Gastrocnemius medialis (tissue), 4 donors: ENCODE measurements at regions not wholly inside any gene's neighbourhood (a gene's known extent, or its start where the extent isn't known, plus 50 kb on each side); places are given as distances from the start of the nearest gene placed in this dataset.

Experiments
- CTCF ChIP-seq, 5 experiments: fragments of 450-650 bp in 3 of 5; fragments of 200-600 bp in 2 of 5; sonication (generic) in 2 of 5; IDR thresholded peaks in 4 of 5; conservative IDR thresholded peaks in 1 of 5; 1 replicate in 4 of 5; 2 replicates in 1 of 5; pipeline ENCODE4 v1.5.1; 2016 to 2019; ENCODE audit warnings: antibody characterized with exemption in 5 of 5, mild to moderate bottlenecking in 3 of 5, moderate library complexity in 3 of 5
- POLR2A ChIP-seq, 2 donors: fragments of 450-650 bp; IDR thresholded peaks; one replicate each; pipeline ENCODE4 v1.6.1; 2017; ENCODE audit warnings: antibody characterized with exemption in 2 of 2, mild to moderate bottlenecking in 2 of 2, moderate library complexity in 2 of 2

DNA sequence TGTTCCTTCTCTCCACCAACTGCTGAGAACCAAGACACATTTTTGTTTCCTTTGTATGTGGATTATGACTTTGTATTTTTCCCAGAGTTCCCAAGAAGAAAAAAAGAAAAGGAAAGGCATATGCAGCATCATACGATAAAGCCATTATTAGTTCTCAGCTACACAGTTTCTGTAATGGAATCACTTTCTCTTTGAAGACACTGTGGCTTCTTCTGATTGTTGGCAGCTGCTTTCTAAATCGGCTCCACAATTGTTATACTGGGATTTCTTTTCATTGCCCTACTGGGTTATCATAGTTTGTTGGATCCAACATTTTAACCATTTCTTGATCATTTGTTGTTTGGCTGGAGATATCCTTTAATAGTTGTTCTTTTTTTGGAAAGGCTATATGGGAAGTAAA is 89.5 kb upstream of the HIVEP3 start:
- TF ChIP-seq CTCF (IDR thresholded peaks at IDR 0.05 in 4 of 5, conservative IDR thresholded peaks at IDR 0.05 in 1 of 5) (no peak), POLR2A (IDR thresholded peaks at IDR 0.05) (no peak)
